Inflammatory macrophage treated with lipopolysaccharide for 4 hours (primary cell): ENCODE measurements at regions not wholly inside any gene's neighbourhood (a gene's known extent, or its start where the extent isn't known, plus 50 kb on each side); places are given as distances from the start of the nearest gene placed in this dataset.
"Not testable (repeated sequence)": the region's sequence is repeated elsewhere in the genome, so short reads cannot be mapped to it uniquely, and the experiment has no call there.

Experiments used
- DNase-seq: peaks from one replicate; pipeline ENCODE4 v3.0.0-alpha.2; 2020

DNA sequence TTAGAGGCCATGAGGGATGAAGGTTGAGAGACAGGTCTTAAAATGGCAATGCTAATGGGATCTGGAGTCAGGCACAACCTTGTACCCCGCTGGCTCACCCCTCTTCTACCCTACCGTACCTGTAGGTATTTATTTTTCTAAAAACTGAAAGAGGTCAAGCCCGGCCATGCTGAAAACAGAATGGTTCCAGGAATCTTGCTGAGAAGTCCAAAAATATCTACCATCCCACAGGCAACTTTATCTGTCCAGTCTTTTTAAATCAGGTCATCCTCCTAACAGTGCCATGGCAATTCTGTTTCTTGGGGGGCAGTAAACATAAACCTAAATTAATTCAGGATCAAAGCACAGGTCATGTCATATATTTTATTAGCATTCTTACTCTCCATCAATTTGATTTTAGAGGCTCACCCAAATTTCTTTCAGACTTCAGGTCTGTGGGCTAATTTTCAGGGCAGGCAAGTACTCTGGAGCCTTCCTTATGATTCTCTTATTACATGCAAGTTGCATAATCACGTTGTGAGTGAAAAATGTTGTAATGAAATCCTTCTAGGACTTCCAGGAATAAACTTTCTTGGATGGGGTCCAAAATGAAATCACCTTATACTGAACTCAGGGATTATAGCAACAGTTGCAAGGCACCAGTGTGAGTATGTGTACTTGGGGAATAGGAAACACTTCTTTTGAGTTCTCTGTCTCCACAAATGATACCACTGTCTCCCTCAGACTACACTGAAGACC is 102.7 kb upstream of the NREP start:
- DNase-seq = no peak

GRCh38 chr5:111859031-111859430 is 102.0 kb upstream of the NREP start:
- no peak for DNase-seq

DNA sequence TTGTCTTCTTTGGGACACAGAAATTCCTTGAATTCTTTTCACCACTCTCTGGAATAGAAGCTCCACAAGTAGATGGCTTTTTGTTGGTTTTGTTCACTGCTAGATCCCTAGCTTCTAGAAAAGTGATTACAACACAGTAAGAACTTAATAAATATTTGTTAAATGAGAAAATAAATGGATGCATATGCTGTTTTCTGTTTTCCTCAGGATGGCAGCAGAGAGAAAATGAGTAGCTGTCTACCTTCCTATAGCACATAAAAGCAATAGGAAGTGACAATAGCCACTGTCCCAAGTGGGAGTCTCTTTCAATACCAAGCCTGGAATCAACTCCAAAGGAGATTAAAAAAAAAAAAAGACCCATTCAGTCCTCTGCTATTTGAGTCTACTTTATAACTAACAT is 100.6 kb upstream of the NREP start:
- DNase-seq = no peak

GRCh38 chr5:111856876-111857466 is 100.0 kb upstream of the NREP start:
- no peak for DNase-seq

DNA sequence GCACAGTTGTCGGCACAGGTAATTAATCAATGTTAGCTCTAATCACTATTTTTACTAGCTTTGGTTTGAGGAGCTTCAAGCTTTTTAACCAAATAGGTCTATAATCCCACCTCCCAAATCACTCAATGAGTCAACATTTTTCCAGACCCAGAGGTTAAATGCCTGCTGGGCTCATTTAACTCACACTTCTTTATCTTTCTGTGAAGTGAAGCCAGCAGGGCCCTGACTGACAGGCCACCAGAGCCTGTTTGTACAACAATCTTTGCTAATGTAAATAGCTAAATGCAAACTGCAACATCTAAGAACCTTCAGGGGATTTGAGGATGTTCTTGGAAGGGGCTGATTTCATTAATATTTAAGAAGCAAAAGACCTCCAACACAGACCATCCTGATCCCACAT is 98.4 kb upstream of the NREP start:
- no peak for DNase-seq

GRCh38 chr5:111854186-111854585 is 97.2 kb upstream of the NREP start:
- DNase-seq = no peak

GRCh38 chr5:111853748-111854147 is 96.8 kb upstream of the NREP start:
- DNase-seq = no peak

GRCh38 chr5:111851631-111852548 is 94.9 kb upstream of the NREP start:
- peak; percentile 12 for DNase-seq

GRCh38 chr5:111848476-111848875 is 91.5 kb upstream of the NREP start:
- DNase-seq = no peak

DNA sequence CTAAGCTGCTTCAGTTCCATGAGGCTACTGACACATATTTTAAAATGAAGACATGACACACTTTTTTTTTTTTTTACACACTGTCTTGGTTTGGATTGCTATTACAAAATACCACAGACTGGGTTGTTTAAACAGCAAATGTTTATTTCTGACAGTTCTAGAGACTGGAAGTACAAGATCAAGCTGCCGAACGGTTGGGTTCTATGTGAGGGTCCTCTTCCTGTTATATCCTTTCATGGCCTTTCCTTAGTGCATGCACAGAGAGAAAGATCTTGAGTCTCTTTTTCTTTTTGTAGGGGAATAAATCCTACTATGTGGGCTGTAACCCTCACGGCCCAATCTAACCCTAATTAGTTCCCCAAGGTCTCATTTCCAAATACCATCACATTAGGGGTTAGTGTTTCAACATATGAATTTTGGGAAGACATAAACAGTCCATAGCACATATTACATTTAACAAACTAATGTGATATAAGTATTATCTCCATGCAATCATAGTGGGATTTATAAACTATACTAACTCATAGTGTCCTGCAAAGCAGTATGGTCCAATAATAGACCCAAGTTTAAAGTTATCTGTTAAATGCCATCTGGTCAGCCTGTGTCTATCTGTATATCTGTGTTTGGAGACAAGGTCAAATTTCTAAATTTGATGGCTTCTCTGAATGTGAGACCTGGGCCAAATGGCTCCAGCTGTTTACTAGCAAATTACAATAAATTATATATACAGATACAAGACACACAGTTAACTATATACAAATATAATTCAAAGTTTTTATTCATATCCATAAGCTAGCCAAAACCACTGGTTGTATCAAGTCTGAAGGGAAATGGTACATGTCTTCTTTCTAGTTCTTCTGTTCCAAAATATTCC is 90.3 kb upstream of the NREP start:
- no peak for DNase-seq

GRCh38 chr5:111840036-111840674 is 83.2 kb upstream of the NREP start:
- DNase-seq = no peak

DNA sequence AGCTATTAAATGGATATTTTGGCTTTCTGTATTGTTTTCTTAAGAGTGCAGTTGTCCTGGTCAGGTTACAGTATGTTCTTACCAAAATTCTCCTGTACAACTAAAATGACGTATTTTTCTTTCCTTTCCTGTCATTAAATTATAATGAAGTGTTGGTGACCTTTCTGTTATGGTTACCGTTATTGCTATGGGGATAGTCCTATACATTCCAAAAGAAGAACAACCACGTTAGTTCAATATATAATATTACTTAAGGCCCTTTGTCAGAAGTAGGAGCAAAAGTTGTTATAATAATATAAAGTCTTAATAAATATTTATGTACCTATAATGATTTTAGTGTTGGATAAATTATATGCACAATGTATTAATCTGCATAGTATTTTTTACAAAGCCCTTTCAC is 82.4 kb upstream of the NREP start:
- no peak for DNase-seq

DNA sequence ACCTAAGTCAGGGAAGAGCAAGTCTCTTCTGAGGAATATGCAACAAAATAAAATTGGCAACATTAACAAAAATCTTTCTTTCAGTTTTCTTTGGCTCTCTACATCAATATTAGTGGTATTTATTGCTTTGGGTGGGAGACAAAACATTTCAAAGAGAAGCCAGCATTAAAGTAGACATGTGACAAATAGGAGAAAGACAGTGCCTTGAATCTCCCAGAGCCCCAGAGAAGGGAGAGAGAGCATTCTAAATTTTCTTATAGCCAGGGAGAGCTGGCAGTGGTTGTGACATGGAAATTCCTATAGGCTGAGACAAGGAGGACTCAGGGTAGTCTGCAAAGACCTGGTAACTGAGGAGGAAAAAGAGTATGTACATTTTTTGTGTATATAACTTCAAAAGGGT is 79.4 kb upstream of the NREP start:
- DNase-seq = no peak

DNA sequence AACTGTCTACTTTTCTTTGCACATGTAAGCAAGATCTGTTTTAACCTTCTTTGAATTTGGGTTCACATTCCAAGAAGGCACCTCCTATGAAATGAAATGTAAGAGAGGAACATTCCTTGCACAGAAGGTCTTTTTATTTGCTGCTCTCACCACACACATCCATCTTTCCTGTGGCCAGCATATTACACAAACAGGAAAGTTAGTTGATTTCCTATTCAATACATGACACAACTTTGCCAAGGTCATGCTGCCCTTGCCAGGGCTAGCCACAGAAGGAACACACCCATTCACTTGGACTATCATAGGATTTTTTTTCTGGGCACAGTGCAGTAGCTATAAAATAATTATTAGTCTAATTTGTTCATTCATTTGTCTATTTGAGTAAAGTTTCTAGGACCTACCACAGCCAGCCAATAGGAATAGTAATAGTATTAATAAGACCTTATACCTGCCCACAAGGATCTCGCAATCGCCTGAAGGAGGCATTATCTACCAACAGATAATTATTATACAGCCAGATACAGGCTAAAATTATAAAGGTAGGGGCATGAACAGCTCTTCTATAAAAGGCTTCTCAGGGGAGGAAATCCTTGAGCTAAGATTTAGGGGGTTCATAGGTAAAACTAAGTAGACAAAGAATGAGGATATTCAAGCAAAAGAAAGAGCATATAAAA is 78.1 kb upstream of the NREP start:
- no peak for DNase-seq

GRCh38 chr5:111830333-111830732 is 73.3 kb upstream of the NREP start:
- DNase-seq = no peak

GRCh38 chr5:111829701-111830100 is 72.7 kb upstream of the NREP start:
- DNase-seq = no peak

DNA sequence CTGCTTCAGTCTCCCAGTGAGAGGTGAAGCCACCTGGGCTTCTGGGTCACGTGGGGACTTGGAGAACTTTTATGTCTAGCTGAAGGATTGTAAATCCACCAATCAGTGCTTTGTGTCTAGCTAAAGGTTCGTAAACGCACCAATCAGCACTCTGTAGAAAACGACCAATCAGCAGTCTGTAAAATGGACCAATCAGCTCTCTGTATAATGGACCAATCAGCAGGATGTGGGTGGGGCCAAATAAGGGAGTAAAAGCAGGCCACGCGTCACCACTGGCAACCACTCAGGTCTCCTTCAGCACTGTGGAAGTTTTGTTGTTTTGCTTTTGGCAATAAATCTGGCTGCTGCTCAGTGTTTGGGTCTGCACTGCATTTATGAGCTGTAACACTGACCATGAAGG is 69.1 kb upstream of the NREP start:
- no peak for DNase-seq

- DNase-seq = no peak
Observed at GRCh38 chr5:111820072-111820471, 63.1 kb upstream of the NREP start.

DNA sequence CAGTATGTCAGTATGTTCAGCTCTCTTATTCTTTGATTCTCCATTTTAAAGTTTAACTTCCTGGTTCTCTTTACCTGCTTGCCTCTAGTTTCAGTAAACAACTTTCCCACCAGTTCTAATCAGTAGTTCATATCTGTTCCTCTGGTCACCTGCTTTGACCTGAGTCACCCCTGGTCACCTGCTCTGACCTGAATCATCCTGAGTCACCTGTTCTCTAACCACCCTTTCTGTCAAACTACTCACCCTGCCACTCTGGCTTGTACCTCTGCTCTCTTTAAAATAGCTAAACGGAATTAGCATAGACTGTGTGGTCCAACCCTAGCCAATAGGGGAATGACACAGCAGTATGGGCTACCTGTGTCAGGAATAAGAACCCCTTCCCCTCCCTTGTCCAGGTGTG is 62.0 kb upstream of the NREP start:
- not testable (repeated sequence) for DNase-seq

DNA sequence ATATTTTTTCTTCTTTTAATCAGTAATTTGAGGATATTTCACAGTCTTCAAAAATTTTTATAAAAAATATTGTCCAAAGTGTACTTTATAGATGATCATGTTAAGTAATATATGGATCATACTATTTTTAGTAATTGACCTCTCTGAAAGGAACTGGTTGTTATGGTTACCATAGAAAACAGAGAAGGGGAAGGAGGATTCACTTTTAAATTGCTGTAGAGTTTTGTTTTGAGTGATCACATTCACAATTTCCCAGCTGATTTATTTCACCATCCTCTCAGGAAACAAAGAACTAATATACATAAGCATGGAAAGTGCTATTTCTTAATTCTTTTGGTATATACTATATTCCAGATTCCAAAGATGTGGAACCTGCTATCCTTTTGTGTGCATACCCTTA is 56.5 kb upstream of the NREP start:
- peak; percentile 77 for DNase-seq

DNA sequence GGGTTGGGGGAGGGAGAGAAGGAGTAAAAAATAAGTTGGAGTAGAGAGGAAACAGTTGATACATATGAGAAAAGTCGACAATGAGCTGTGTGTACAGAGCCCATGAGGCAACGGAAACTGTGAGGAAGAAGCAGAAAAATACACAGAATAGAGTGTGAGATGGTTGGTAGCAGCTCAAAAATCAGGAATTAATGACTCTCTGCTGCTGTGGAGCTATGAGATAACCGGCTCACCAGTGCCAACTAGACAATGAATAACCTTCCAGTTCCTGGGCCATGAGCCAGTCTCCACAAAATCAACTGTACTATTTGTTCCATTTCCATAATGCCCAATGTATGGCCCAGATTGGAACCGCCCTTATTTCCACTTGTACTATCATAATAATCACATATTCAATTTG is 53.1 kb upstream of the NREP start:
- DNase-seq = no peak
